ENCODE measurements at regions not wholly inside any gene's neighbourhood (a gene's known extent, or its start where the extent isn't known, plus 50 kb on each side); places are given as distances from the start of the nearest gene placed in this dataset.

GRCh38 chr9:95634536-95634935, 117.8 kb upstream of the PTCH1 start:
- TF ChIP-seq, protein P1, sequence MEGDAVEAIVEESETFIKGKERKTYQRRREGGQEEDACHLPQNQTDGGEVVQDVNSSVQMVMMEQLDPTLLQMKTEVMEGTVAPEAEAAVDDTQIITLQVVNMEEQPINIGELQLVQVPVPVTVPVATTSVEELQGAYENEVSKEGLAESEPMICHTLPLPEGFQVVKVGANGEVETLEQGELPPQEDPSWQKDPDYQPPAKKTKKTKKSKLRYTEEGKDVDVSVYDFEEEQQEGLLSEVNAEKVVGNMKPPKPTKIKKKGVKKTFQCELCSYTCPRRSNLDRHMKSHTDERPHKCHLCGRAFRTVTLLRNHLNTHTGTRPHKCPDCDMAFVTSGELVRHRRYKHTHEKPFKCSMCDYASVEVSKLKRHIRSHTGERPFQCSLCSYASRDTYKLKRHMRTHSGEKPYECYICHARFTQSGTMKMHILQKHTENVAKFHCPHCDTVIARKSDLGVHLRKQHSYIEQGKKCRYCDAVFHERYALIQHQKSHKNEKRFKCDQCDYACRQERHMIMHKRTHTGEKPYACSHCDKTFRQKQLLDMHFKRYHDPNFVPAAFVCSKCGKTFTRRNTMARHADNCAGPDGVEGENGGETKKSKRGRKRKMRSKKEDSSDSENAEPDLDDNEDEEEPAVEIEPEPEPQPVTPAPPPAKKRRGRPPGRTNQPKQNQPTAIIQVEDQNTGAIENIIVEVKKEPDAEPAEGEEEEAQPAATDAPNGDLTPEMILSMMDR (IDR thresholded peaks at IDR 0.05): no peak
- no peak for TF ChIP-seq EZH2 (IDR thresholded peaks at IDR 0.05; ENCODE audit: borderline replicate concordance, insufficient read depth, low read depth, low read length, poor library complexity, severe bottlenecking)
